PC-3 (cell line): ENCODE measurements at regions not wholly inside any gene's neighbourhood (a gene's known extent, or its start where the extent isn't known, plus 50 kb on each side); places are given as distances from the start of the nearest gene placed in this dataset.

ENCODE experiments used
- ATAC-seq: fragments of 200-7000 bp; cut with Tn5 transposase; 2 replicates; pipeline ENCODE4 v1.9.1; 2020; ENCODE audit warnings: mild to moderate bottlenecking, moderate library complexity
- BruUV-seq: library from RNA; stranded (reverse); fragments of 400-500 nt; replicated peaks from 2 replicates; lab custom pipeline; 2021; lab: Mats Ljungman, UMichigan
- CTCF ChIA-PET: fragments of 300-600 bp; sonication (Branson Sonifier 250); formaldehyde crosslinking; loops from one replicate; lab custom pipeline; 2022; ENCODE audit warnings: antibody characterized with exemption; lab: Charles Lee
- POLR2A ChIA-PET: fragments of 300-600 bp; sonication (Branson Sonifier 250); formaldehyde crosslinking; loops from one replicate; lab custom pipeline; 2022; ENCODE audit warnings: antibody characterized with exemption; ENCODE audit not compliant: unreplicated experiment; lab: Charles Lee
- DNase-seq: peaks from one replicate; pipeline ENCODE4 v3.0.0-alpha.2; 2015
- H2AFZ ChIP-seq: fragments of 300-600 bp; sonication (generic); 2 replicates; pipeline ENCODE4 v1.6.0; 2016; ENCODE audit warnings: antibody characterized with exemption, low read length
- H3F3A ChIP-seq: fragments of 300-600 bp; sonication (generic); one replicate; pipeline ENCODE4 v1.6.0; 2017; ENCODE audit warnings: antibody characterized with exemption, low read length, control low read depth, mild to moderate bottlenecking; ENCODE audit not compliant: unreplicated experiment
- H3K27ac ChIP-seq: fragments of 300-600 bp; sonication (generic); 2 replicates; pipeline ENCODE4 v1.5.1; 2016; ENCODE audit warnings: mild to moderate bottlenecking, low read length
- H3K27me3 ChIP-seq: fragments of 300-600 bp; sonication (generic); 2 replicates; pipeline ENCODE4 v1.6.1; 2016; ENCODE audit warnings: low read length, mixed read lengths
- H3K36me3 ChIP-seq: fragments of 300-600 bp; sonication (generic); 2 replicates; pipeline ENCODE4 v1.6.1; 2016; ENCODE audit warnings: low read depth, mixed run types, low read length, mixed read lengths
- H3K4me1 ChIP-seq: fragments of 300-600 bp; sonication (generic); 2 replicates; pipeline ENCODE4 v1.5.1; 2016; ENCODE audit warnings: low read length; ENCODE audit not compliant: insufficient read depth
- H3K4me2 ChIP-seq: fragments of 300-600 bp; sonication (generic); 2 replicates; pipeline ENCODE4 v1.6.0; 2016; ENCODE audit warnings: low read length
- H3K4me3 ChIP-seq: fragments of 300-600 bp; sonication (generic); 2 replicates; pipeline ENCODE4 v1.5.1; 2016; ENCODE audit warnings: mild to moderate bottlenecking, low read length, mixed read lengths
- H3K79me2 ChIP-seq: fragments of 300-600 bp; sonication (generic); 2 replicates; pipeline ENCODE4 v1.6.1; 2017; ENCODE audit warnings: low read length, mixed read lengths
- H3K9ac ChIP-seq: fragments of 300-600 bp; sonication (generic); 2 replicates; pipeline ENCODE4 v1.6.0; 2016; ENCODE audit warnings: mild to moderate bottlenecking, low read length
- H3K9me2 ChIP-seq: fragments of 300-600 bp; sonication (generic); replicated peaks from 2 replicates; pipeline ENCODE4 v1.6.1; 2016; ENCODE audit warnings: mixed run types, low read length, mixed read lengths
- H3K9me3 ChIP-seq: fragments of 300-600 bp; sonication (generic); 2 replicates; pipeline ENCODE4 v1.6.1; 2016; ENCODE audit warnings: low read length, mixed read lengths
- H4K20me1 ChIP-seq: fragments of 300-600 bp; sonication (generic); 2 replicates; pipeline ENCODE4 v1.6.1; 2016; ENCODE audit warnings: low read length, mixed read lengths
- CTCF ChIP-seq: fragments of 300-600 bp; sonication (generic); conservative IDR thresholded peaks from 2 replicates; pipeline ENCODE4 v1.5.1; 2017; ENCODE audit warnings: antibody characterized with exemption, low read depth, mild to moderate bottlenecking, low read length
- EZH2 ChIP-seq: fragments of 300-600 bp; sonication (generic); IDR thresholded peaks from one replicate; pipeline ENCODE4 v1.6.1; 2017; ENCODE audit warnings: antibody characterized with exemption, mild to moderate bottlenecking, low read length; ENCODE audit not compliant: unreplicated experiment
- EZH2phosphoT487 ChIP-seq: fragments of 300-600 bp; sonication (generic); IDR thresholded peaks from 2 replicates; pipeline ENCODE4 v1.6.1; 2018; ENCODE audit warnings: mild to moderate bottlenecking, antibody characterized with exemption, low read length, borderline replicate concordance
- intact Hi-C: fragments of 100-400 bp; cut with micrococcal nuclease; formaldehyde crosslinking; loops from 2 replicates; pipeline ENCODE4 v1.9.0; 2023

GRCh38 chr18:34550902-34551301 is 159.2 kb upstream of the DTNA start:
- no peaks in the 10 kb centered on the region for H3K79me2 ChIP-seq
- H4K20me1 ChIP-seq = no peaks in the 10 kb centered on the region
- TF ChIP-seq CTCF (no peak), EZH2 (no peak), EZH2phosphoT487 (no peak)
- intact Hi-C loops = no loop called here
- ATAC-seq (no peak), DNase-seq (no peak)
- ChIA-PET CTCF (no interaction called here), POLR2A (no interaction called here)
- no peaks in the 10 kb centered on the region for H3K27me3 ChIP-seq
- H3K4me3 ChIP-seq = no peak overlapping the region
- H2AFZ ChIP-seq = no peak overlapping the region
- BruUV-seq = no TSS peak
- no peaks in the 10 kb centered on the region for H3K36me3 ChIP-seq
- no peaks in the 10 kb centered on the region for H3F3A ChIP-seq
- no peaks in the 10 kb centered on the region for H3K4me1 ChIP-seq
- H3K4me2 ChIP-seq = no peak overlapping the region
- no peak overlapping the region for H3K9ac ChIP-seq
- H3K9me2 ChIP-seq = no peaks in the 10 kb centered on the region
- no peaks in the 10 kb centered on the region for H3K9me3 ChIP-seq
- no peak overlapping the region for H3K27ac ChIP-seq

GRCh38 chr18:34551824-34552223 is 158.3 kb upstream of the DTNA start:
- TF ChIP-seq EZH2phosphoT487 = no peak
- no peak for TF ChIP-seq EZH2
- TF ChIP-seq CTCF = no peak
- H3F3A ChIP-seq = no peaks in the 10 kb centered on the region
- no peak overlapping the region for H2AFZ ChIP-seq
- peak; percentile 1 for DNase-seq
- H3K4me2 ChIP-seq = no peak overlapping the region
- no peaks in the 10 kb centered on the region for H3K9me2 ChIP-seq
- no peak overlapping the region for H3K9ac ChIP-seq
- H3K79me2 ChIP-seq = no peaks in the 10 kb centered on the region
- no peak overlapping the region for H3K27ac ChIP-seq
- no peaks in the 10 kb centered on the region for H3K36me3 ChIP-seq
- intact Hi-C loops = no loop called here
- no peaks in the 10 kb centered on the region for H3K27me3 ChIP-seq
- ChIA-PET CTCF (no interaction called here), POLR2A (no interaction called here)
- no peak for ATAC-seq
- no peaks in the 10 kb centered on the region for H3K4me1 ChIP-seq
- no peaks in the 10 kb centered on the region for H3K9me3 ChIP-seq
- BruUV-seq = no TSS peak
- H3K4me3 ChIP-seq = no peak overlapping the region
- no peaks in the 10 kb centered on the region for H4K20me1 ChIP-seq

- Histone ChIP-seq H3F3A (no peaks in the 10 kb centered on the region), H3K27ac (no peak overlapping the region), H3K4me2 (no peak overlapping the region), H2AFZ (no peak overlapping the region), H4K20me1 (no peaks in the 10 kb centered on the region), H3K9me3 (no peaks in the 10 kb centered on the region), H3K27me3 (no peaks in the 10 kb centered on the region), H3K4me3 (no peak overlapping the region), H3K4me1 (no peaks in the 10 kb centered on the region), H3K9me2 (no peaks in the 10 kb centered on the region), H3K79me2 (no peaks in the 10 kb centered on the region), H3K36me3 (no peaks in the 10 kb centered on the region), H3K9ac (no peak overlapping the region)
- ATAC-seq (no peak), DNase-seq (no peak)
- intact Hi-C loops = no loop called here
- ChIA-PET CTCF (no interaction called here), POLR2A (no interaction called here)
- no TSS peak for BruUV-seq
- TF ChIP-seq EZH2phosphoT487 (no peak), EZH2 (no peak), CTCF (no peak)
These were observed 147.7 kb upstream of the DTNA start for GRCh38 chr18:34562252-34562870.
